ENCODE measurements at regions not wholly inside any gene's neighbourhood (a gene's known extent, or its start where the extent isn't known, plus 50 kb on each side); places are given as distances from the start of the nearest gene placed in this dataset.

GRCh38 chr15:51156957-51157356 lies 62.3 kb upstream of the TNFAIP8L3 start:
- DNase-seq: peak; percentile 62

- no peak for DNase-seq
These were observed 61.2 kb upstream of the TNFAIP8L3 start for GRCh38 chr15:51155891-51156290.

- DNase-seq: no peak
These were observed 60.4 kb upstream of the TNFAIP8L3 start for GRCh38 chr15:51155016-51155580.

All from MV-4-11 (cell line).